ENCODE measurements at regions not wholly inside any gene's neighbourhood (a gene's known extent, or its start where the extent isn't known, plus 50 kb on each side); places are given as distances from the start of the nearest gene placed in this dataset.

DNA sequence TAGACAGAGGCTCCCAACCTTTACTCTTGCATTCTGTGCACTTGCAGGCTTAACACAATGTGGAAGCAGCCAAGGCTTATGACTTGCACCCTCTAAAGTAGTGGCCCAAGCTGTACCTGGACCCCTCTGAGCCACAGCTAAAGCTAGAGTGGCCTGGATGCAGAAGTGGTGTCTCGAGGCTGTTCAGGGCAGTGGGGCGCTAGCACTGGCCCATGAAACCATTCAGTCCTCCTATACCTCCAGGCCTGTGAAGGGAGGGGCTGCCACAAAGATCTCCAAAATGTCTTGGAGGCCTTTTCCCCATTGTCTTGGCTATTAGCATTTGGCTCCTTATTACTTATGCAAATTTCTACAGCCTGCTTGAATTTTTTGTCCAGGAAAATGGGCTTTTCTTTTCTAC is 207.7 kb downstream of the OSR1 start:
- Histone ChIP-seq H3K4me3 (no peak overlapping the region), H3K27ac (no peak overlapping the region), H3K9me3 (peaks cover 0 to 13% (median 11%) of the 10 kb centered on the region in 3 donors), H3K27me3 (no peaks in the 10 kb centered on the region), H3K4me1 (no peaks in the 10 kb centered on the region), H3K36me3 (no peaks in the 10 kb centered on the region)
- no peak for DNase-seq
- intact Hi-C loops (cut with DNase I; ENCODE audit: low total_unique reads): no loop called here
- TF ChIP-seq, protein P1, sequence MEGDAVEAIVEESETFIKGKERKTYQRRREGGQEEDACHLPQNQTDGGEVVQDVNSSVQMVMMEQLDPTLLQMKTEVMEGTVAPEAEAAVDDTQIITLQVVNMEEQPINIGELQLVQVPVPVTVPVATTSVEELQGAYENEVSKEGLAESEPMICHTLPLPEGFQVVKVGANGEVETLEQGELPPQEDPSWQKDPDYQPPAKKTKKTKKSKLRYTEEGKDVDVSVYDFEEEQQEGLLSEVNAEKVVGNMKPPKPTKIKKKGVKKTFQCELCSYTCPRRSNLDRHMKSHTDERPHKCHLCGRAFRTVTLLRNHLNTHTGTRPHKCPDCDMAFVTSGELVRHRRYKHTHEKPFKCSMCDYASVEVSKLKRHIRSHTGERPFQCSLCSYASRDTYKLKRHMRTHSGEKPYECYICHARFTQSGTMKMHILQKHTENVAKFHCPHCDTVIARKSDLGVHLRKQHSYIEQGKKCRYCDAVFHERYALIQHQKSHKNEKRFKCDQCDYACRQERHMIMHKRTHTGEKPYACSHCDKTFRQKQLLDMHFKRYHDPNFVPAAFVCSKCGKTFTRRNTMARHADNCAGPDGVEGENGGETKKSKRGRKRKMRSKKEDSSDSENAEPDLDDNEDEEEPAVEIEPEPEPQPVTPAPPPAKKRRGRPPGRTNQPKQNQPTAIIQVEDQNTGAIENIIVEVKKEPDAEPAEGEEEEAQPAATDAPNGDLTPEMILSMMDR (IDR thresholded peaks at IDR 0.05): no peak

DNA sequence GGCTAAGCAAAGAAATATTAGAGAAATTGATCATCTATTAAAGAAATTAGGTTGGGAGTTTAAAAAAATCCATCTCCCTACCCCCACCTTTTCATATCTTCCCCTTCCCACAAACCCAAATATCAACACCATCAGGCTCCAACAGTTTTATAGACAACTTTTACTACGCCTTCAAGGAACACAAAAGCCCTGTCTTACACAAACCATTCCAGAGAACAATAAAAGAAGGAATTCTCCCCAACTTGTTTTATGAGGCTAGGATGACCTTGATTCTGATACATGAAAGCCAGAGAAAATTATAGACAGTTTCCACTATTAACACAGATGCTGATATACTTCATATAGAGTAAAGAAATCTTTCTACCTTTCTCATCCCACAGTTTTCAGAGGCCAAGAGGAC is 211.6 kb downstream of the OSR1 start:
- intact Hi-C loops (cut with DNase I; ENCODE audit: low total_unique reads): no loop called here
- Histone ChIP-seq H3K4me3 (no peak overlapping the region), H3K27ac (no peak overlapping the region), H3K27me3 (no peaks in the 10 kb centered on the region), H3K36me3 (no peaks in the 10 kb centered on the region), H3K4me1 (peaks cover 0 to 3% (median 0%) of the 10 kb centered on the region in 4 donors), H3K9me3 (peaks cover 0 to 13% (median 11%) of the 10 kb centered on the region in 3 donors)
- TF ChIP-seq, protein P1 (IDR thresholded peaks at IDR 0.05): no peak
- DNase-seq: no peak

- intact Hi-C loops (cut with DNase I; ENCODE audit: low total_unique reads): no loop called here
- TF ChIP-seq, protein P1 (IDR thresholded peaks at IDR 0.05): no peak
These were observed 217.0 kb downstream of the OSR1 start for GRCh38 chr2:19141234-19142004.

DNA sequence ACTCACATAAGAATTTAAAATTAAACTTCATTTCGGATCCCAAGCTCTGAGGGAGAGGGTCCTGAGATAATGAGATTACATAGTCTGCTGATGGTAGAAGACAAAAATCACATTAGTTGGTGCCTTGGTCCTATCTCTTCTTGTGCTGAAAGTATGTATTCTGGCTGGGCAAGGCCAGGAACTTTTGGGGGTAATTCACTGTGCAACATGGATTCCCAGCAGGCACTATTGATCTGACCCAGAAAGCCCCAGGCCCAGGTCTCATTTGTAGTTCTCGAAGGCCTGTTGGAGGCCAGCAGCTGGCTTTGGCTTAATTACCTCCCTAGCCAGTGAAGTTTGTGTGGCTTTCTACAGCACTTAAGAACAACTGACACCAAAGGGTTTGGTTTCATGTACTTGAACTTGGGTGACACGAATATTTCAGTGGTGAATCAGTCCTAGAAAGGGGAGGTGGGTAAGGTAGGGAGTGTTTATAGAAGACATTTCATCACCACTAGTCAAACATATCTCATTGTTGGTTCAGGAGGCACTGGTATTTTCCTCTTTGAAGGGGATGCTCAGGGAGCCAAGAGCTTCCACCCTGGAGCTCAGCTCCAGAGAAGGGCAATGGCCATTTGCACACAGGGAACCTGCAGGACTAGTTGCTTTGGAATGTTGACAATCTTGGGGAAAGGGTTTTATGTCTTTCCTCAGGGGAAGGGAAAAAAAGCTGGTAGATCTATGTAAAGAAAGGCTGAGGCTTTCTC is 217.8 kb downstream of the OSR1 start:
- no peak for DNase-seq
- Histone ChIP-seq H3K4me3 (no peak overlapping the region), H3K9me3 (no peaks in the 10 kb centered on the region), H3K36me3 (no peaks in the 10 kb centered on the region), H3K27ac (no peak overlapping the region), H3K4me1 (peaks cover 0 to 15% (median 4%) of the 10 kb centered on the region in 4 donors), H3K27me3 (no peaks in the 10 kb centered on the region)
- TF ChIP-seq, protein P1 (IDR thresholded peaks at IDR 0.05): no peak
- intact Hi-C loops (cut with DNase I; ENCODE audit: low total_unique reads): no loop called here

More at GRCh38 chr2:19141234-19142004, 217.0 kb downstream of the OSR1 start:
- peaks cover 0 to 15% (median 4%) of the 10 kb centered on the region in 4 donors for H3K4me1 ChIP-seq
- no peaks in the 10 kb centered on the region for H3K27me3 ChIP-seq
- H3K9me3 ChIP-seq: no peaks in the 10 kb centered on the region
- no peaks in the 10 kb centered on the region for H3K36me3 ChIP-seq
- no peak for DNase-seq
- no peak overlapping the region for H3K4me3 ChIP-seq
- H3K27ac ChIP-seq: no peak overlapping the region

- DNase-seq: no peak
- Histone ChIP-seq H3K4me3 (no peak overlapping the region), H3K27ac (no peak overlapping the region), H3K36me3 (no peaks in the 10 kb centered on the region), H3K27me3 (no peaks in the 10 kb centered on the region), H3K4me1 (peaks cover 0 to 15% (median 4%) of the 10 kb centered on the region in 4 donors), H3K9me3 (no peaks in the 10 kb centered on the region)
- TF ChIP-seq, protein P1 (IDR thresholded peaks at IDR 0.05): no peak
- intact Hi-C loops (cut with DNase I; ENCODE audit: low total_unique reads): no loop called here
These were observed 219.0 kb downstream of the OSR1 start for GRCh38 chr2:19139386-19139785.
